HepG2 (cell line): ENCODE measurements at regions not wholly inside any gene's neighbourhood (a gene's known extent, or its start where the extent isn't known, plus 50 kb on each side); places are given as distances from the start of the nearest gene placed in this dataset.

ENCODE experiments used
- ATAC-seq: fragments of 200-7000 bp; cut with Tn5 transposase; 3 replicates; pipeline ENCODE4 v1.9.1; 2020; ENCODE audit warnings: mild to moderate bottlenecking, moderate library complexity
- BruUV-seq: library from RNA; stranded (reverse); fragments of 400-500 nt; replicated peaks from 2 replicates; lab custom pipeline; 2021; lab: Mats Ljungman, UMichigan
- CTCF ChIA-PET: fragments of 300-600 bp; formaldehyde crosslinking; extraction: SDS; loops from one replicate; lab custom pipeline; 2021; ENCODE audit warnings: low total read pairs, inconsistent platforms, low intra/inter-chr PET ratio; lab: Yijun Ruan, JAX
- POLR2A ChIA-PET: fragments of 350-600 bp; sonication (Branson Sonifier 250); formaldehyde crosslinking; loops from one replicate; lab custom pipeline; 2020; ENCODE audit warnings: antibody characterized with exemption, inconsistent platforms; lab: Yijun Ruan, JAX
- DNase-seq: peaks from one replicate; pipeline ENCODE4 v3.0.0-alpha.2; 2015; ENCODE audit warnings: low spot score
- FAIRE-seq: peaks from 3 replicates; lab custom pipeline; 2011; peaks lifted over from hg19 to GRCh38; lab: Jason Lieb, UNC
- H2AFZ ChIP-seq: one replicate; pipeline ENCODE4 v1.6.1; 2011; ENCODE audit warnings: low read length, inconsistent platforms
- H3K27ac ChIP-seq: fragments of 300-600 bp; 3 replicates; pipeline ENCODE4 v1.8.0; 2011; ENCODE audit warnings: mixed run types, mild to moderate bottlenecking, mixed read lengths, low read length, inconsistent platforms; ENCODE audit not compliant: insufficient read depth; ENCODE audit errors: extremely low read length
- H3K27me3 ChIP-seq, 2 experiments: fragments of 200-600 bp in 1 of 2; 2 replicates in 1 of 2; 3 replicates in 1 of 2; pipeline versions ENCODE4 v1.6.0 to v1.8.0; 2011; ENCODE audit warnings: low read length in 2 of 2, mild to moderate bottlenecking in 2 of 2, moderate library complexity in 2 of 2, inconsistent platforms in 1 of 2; ENCODE audit not compliant: insufficient read depth in 2 of 2, control insufficient read depth in 1 of 2
- H3K36me3 ChIP-seq, 2 experiments: fragments of 200-600 bp in 1 of 2; replicated peaks in 1 of 2; 2 replicates in 1 of 2; 3 replicates in 1 of 2; pipeline versions ENCODE4 v1.5.1 to v1.8.0; 2011; ENCODE audit warnings: low read length in 2 of 2, inconsistent platforms in 1 of 2; ENCODE audit not compliant: insufficient read depth in 2 of 2, control insufficient read depth in 1 of 2
- H3K4me1 ChIP-seq: 2 replicates; pipeline ENCODE4 v1.5.1; 2012; ENCODE audit warnings: low read length, inconsistent platforms; ENCODE audit not compliant: insufficient read depth
- H3K4me2 ChIP-seq: 2 replicates; pipeline ENCODE4 v1.6.0; 2011; ENCODE audit warnings: low read depth, low read length, inconsistent platforms
- H3K4me3 ChIP-seq, 3 experiments: fragments of 200-600 bp in 1 of 3; sonication (generic), shearing (Covaris generic) in 1 of 3; replicated peaks in 1 of 3; 2 replicates each; pipeline ENCODE4 v1.5.1; 2011 to 2016; ENCODE audit warnings: low read length in 3 of 3, inconsistent platforms in 2 of 3, low read depth in 2 of 3, mild to moderate bottlenecking in 2 of 3, control low read depth in 1 of 3, mixed read lengths in 1 of 3; ENCODE audit not compliant: insufficient read depth in 1 of 3
- H3K79me2 ChIP-seq: one replicate; pipeline ENCODE4 v1.6.1; 2011; ENCODE audit warnings: low read length, inconsistent platforms; ENCODE audit not compliant: insufficient read depth
- H3K9ac ChIP-seq: 2 replicates; pipeline ENCODE4 v1.6.0; 2011; ENCODE audit warnings: mild to moderate bottlenecking, low read depth, low read length, inconsistent platforms; ENCODE audit not compliant: insufficient read depth
- H3K9me3 ChIP-seq: 2 replicates; pipeline ENCODE4 v1.5.1; 2012; ENCODE audit warnings: mild to moderate bottlenecking, low read length
- H4K20me1 ChIP-seq: 2 replicates; pipeline ENCODE4 v1.6.0; 2011; ENCODE audit warnings: inconsistent platforms, mild to moderate bottlenecking, low read length, moderate library complexity; ENCODE audit not compliant: insufficient read depth
- AGO1 ChIP-seq: fragments of 200-400 bp; formaldehyde crosslinking; IDR thresholded peaks from 2 replicates; pipeline ENCODE4 v1.6.1; 2017; ENCODE audit warnings: mild to moderate bottlenecking, low read depth, low read length, moderate library complexity; ENCODE audit not compliant: poor library complexity, severe bottlenecking
- BCL6 ChIP-seq: IDR thresholded peaks from 2 replicates; pipeline ENCODE4 v1.6.1; 2016; ENCODE audit warnings: missing genetic modification reagents, missing compliant biosample characterization
- DR1 ChIP-seq: sonication (generic); formaldehyde crosslinking; IDR thresholded peaks from 2 replicates; pipeline ENCODE4 v1.8.0; 2021; ENCODE audit warnings: mild to moderate bottlenecking, missing genetic modification reagents, inconsistent platforms
- FIP1L1 ChIP-seq: fragments of 200-400 bp; formaldehyde crosslinking; IDR thresholded peaks from 2 replicates; pipeline ENCODE4 v1.6.1; 2018; ENCODE audit warnings: low read depth, mild to moderate bottlenecking, low read length, moderate library complexity, borderline replicate concordance; ENCODE audit not compliant: insufficient read depth
- IRX3 ChIP-seq: sonication (generic); formaldehyde crosslinking; IDR thresholded peaks from 2 replicates; pipeline ENCODE4 v1.8.1; 2023; ENCODE audit warnings: mild to moderate bottlenecking, low read depth, missing genetic modification reagents, borderline replicate concordance
- MBNL3 ChIP-seq: fragments of 250-450 bp; sonication (Bioruptor Pico); conservative IDR thresholded peaks from 2 replicates; pipeline ENCODE4 v1.8.0; 2022; ENCODE audit warnings: mild to moderate bottlenecking, inconsistent platforms
- MIER2 ChIP-seq: IDR thresholded peaks from 2 replicates; pipeline ENCODE4 v1.6.1; 2016; ENCODE audit warnings: missing biosample characterization, missing genetic modification reagents
- NFYC ChIP-seq: IDR thresholded peaks from 2 replicates; pipeline ENCODE4 v1.6.1; 2016; ENCODE audit warnings: missing genetic modification reagents, missing compliant biosample characterization
- SMARCC2 ChIP-seq: fragments of 450-650 bp; IDR thresholded peaks from 2 replicates; pipeline ENCODE4 v1.6.1; 2017; ENCODE audit warnings: antibody characterized with exemption, mild to moderate bottlenecking
- ZBTB4 ChIP-seq: sonication (generic); formaldehyde crosslinking; IDR thresholded peaks from 2 replicates; pipeline ENCODE4 v1.4.0; 2020; ENCODE audit warnings: missing genetic modification reagents, mild to moderate bottlenecking, borderline replicate concordance
- ZNF275 ChIP-seq: sonication (generic); formaldehyde crosslinking; IDR thresholded peaks from 2 replicates; pipeline ENCODE4 v1.8.0; 2022; ENCODE audit warnings: missing genetic modification reagents, mild to moderate bottlenecking, inconsistent platforms, borderline replicate concordance
- ZNF282 ChIP-seq: fragments of 450-650 bp; IDR thresholded peaks from 2 replicates; pipeline ENCODE4 v1.6.1; 2018; ENCODE audit not compliant: partially characterized antibody
- ZNF414 ChIP-seq: sonication (generic); formaldehyde crosslinking; IDR thresholded peaks from 2 replicates; pipeline ENCODE4 v1.5.0; 2020; ENCODE audit warnings: missing genetic modification reagents
- ZNF432 ChIP-seq: sonication (generic); formaldehyde crosslinking; IDR thresholded peaks from 2 replicates; pipeline ENCODE4 v1.5.0; 2020; ENCODE audit warnings: missing genetic modification reagents, mild to moderate bottlenecking, borderline replicate concordance
- ZNF460 ChIP-seq: sonication (generic); formaldehyde crosslinking; IDR thresholded peaks from 2 replicates; pipeline ENCODE4 v1.5.1; 2020; ENCODE audit warnings: missing genetic modification reagents, mild to moderate bottlenecking, borderline replicate concordance
- ZNF670 ChIP-seq: sonication (generic); formaldehyde crosslinking; IDR thresholded peaks from 2 replicates; pipeline ENCODE4 v1.8.0; 2022; ENCODE audit warnings: mild to moderate bottlenecking, missing genetic modification reagents, borderline replicate concordance
- WGBS: methylation state at CpG from one replicate; pipeline ENCODE4 v1.1.6; 2017; ENCODE audit warnings: low lambda C conversion rate; 5-methylcytosine and 5-hydroxymethylcytosine counted together
- in situ Hi-C: cut with HindIII; loops from 2 replicates; pipeline ENCODE4 v1.10.0; 2017; ENCODE audit warnings: low pct_unique_long_range_greater_than_20kb; ENCODE audit not compliant: extremely low pct_ligation_motif_present
- intact Hi-C: fragments of 100-400 bp; cut with micrococcal nuclease; formaldehyde crosslinking; loops from one replicate; pipeline ENCODE4 v1.10.0; 2022; ENCODE audit not compliant: unreplicated experiment
- TF ChIP-seq, protein P1 (sequence below): IDR thresholded peaks from 2 replicates; pipeline ENCODE4 v1.6.1; 2016; ENCODE audit warnings: mild to moderate bottlenecking, missing biosample characterization, missing genetic modification reagents

DNA sequence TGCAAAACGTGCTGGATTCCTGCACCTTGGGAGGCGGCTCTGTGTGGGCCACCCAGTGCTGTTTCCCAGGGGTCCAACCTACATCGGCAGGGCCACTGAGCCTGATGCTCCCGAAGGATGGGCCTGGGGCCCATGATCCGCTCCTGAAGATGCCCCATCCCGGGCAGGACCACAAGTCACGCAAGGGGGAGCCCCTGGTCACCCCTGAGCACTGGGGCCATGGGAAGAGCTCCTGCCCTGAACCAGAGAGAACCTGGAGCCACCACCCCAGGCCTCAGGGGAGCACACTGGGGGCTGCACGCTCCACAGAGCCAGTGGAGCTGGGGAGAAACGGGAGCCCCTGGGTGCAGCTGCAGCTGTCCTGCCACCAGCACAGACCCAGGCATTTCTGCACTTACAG, 124.6 kb upstream of the SFSWAP start (continued):
- no peak for TF ChIP-seq ZNF275 (CRISPR knock-in tag)
- no peak for TF ChIP-seq ZNF670 (CRISPR knock-in tag)
- no peak for TF ChIP-seq SMARCC2
- no peak for TF ChIP-seq MBNL3
- no peak for TF ChIP-seq FIP1L1
- TF ChIP-seq ZNF414 (CRISPR knock-in tag) = no peak
- no peak for TF ChIP-seq IRX3 (CRISPR knock-in tag)

DNA sequence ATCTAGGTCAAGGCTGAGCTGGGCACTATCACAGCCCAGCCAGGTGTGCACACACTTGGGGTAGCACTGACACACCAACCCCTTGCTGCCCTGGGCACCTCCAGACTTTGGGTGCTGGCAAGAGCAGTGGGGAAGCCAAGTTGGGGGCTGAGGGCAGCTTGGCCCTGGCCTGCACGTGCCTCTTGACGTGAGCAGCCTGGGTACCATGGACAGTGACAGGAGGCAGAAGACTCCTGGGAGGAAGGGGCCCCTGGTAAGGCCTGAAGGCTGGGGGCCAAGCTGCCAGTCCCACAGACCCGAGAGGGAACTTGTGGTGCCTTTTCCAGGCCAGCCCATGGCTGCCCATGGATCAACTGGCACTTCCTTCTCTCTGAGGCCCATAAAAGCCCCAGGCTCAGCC, 124.1 kb upstream of the SFSWAP start:
- ChIA-PET CTCF (no interaction called here), POLR2A (no interaction called here)
- H3K9me3 ChIP-seq = no peaks in the 10 kb centered on the region
- in situ Hi-C loops (no loop called here), intact Hi-C loops (no loop called here)
- ATAC-seq = no peak
- no peak overlapping the region for H3K4me3 ChIP-seq
- BruUV-seq = no TSS peak
- no peaks in the 10 kb centered on the region for H4K20me1 ChIP-seq
- H3K4me2 ChIP-seq = no peak overlapping the region
- H3K36me3 ChIP-seq = no peaks in the 10 kb centered on the region
- no peak for FAIRE-seq
- no peak overlapping the region for H3K27ac ChIP-seq
- no peak for DNase-seq
- H3K79me2 ChIP-seq = no peaks in the 10 kb centered on the region
- H2AFZ ChIP-seq = no peak overlapping the region
- peaks cover 5 to 14% of the 10 kb centered on the region in 2 experiments; a peak in 3 of 5 replicates for H3K27me3 ChIP-seq
- WGBS = no CpG with 5 or more reads among the region's 3 CpGs
- H3K9ac ChIP-seq = no peak overlapping the region
- no peaks in the 10 kb centered on the region for H3K4me1 ChIP-seq
- peak; percentile 38; the same call in 1 of the 2 replicates for TF ChIP-seq MIER2 (CRISPR knock-in tag)
- TF ChIP-seq DR1 (CRISPR knock-in tag) = no peak
- no peak for TF ChIP-seq NFYC (CRISPR knock-in tag)
- TF ChIP-seq, protein P1, sequence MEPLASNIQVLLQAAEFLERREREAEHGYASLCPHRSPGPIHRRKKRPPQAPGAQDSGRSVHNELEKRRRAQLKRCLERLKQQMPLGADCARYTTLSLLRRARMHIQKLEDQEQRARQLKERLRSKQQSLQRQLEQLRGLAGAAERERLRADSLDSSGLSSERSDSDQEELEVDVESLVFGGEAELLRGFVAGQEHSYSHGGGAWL = no peak
- TF ChIP-seq ZBTB4 (CRISPR knock-in tag) = no peak
- no peak for TF ChIP-seq AGO1
- no peak for TF ChIP-seq BCL6
- no peak for TF ChIP-seq ZNF282
- no peak for TF ChIP-seq ZNF432 (CRISPR knock-in tag)
- TF ChIP-seq ZNF460 (CRISPR knock-in tag) = no peak
